Fibroblast of the aortic adventitia (primary cell): ENCODE measurements at regions not wholly inside any gene's neighbourhood (a gene's known extent, or its start where the extent isn't known, plus 50 kb on each side); places are given as distances from the start of the nearest gene placed in this dataset.

ENCODE experiments used
- DNase-seq: peaks from one replicate; pipeline ENCODE4 v3.0.0-alpha.2; 2010; ENCODE audit warnings: low read depth
- H3K4me3 ChIP-seq: 2 replicates; pipeline ENCODE4 v1.5.1; 2011; ENCODE audit warnings: low read depth, mild to moderate bottlenecking, control low read depth, low read length, moderate library complexity
- TF ChIP-seq, protein P1 (sequence below): IDR thresholded peaks from 2 replicates; pipeline ENCODE4 v1.5.1; 2011; ENCODE audit warnings: mild to moderate bottlenecking, low read length, control low read depth, inconsistent platforms; ENCODE audit not compliant: insufficient read depth

DNA sequence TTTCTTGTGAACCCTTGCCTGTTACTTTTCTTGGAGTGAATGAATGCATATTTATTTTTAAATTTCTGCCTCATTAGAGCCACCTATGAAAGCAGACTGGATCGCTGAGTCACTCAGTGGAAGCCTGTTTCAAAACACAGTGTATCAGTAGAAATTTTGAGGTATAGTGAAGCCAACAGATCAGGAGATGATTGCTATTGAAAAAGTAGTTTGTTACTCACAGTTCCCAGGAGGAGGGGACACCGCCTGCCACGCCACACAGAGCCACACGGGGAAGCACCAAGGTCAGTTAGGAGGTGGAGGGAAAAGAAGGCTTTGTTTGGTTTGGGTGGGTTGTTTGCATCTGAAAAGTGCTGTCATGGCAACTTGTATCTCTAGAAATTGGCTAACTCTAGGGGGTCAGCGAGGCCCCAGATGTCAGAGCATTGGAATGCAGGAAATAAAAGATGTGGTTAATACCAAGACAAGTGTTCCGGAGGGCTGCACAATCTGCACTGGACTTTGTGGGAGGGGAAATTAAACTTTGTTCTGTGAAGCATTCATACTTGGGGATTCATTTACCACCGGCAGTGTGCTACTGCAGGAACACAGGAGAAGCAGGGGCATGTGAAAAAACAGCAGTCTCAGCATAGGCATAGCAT, 106.4 kb upstream of the SDK1 start:
- H3K4me3 ChIP-seq: no peak overlapping the region
- TF ChIP-seq, protein P1, sequence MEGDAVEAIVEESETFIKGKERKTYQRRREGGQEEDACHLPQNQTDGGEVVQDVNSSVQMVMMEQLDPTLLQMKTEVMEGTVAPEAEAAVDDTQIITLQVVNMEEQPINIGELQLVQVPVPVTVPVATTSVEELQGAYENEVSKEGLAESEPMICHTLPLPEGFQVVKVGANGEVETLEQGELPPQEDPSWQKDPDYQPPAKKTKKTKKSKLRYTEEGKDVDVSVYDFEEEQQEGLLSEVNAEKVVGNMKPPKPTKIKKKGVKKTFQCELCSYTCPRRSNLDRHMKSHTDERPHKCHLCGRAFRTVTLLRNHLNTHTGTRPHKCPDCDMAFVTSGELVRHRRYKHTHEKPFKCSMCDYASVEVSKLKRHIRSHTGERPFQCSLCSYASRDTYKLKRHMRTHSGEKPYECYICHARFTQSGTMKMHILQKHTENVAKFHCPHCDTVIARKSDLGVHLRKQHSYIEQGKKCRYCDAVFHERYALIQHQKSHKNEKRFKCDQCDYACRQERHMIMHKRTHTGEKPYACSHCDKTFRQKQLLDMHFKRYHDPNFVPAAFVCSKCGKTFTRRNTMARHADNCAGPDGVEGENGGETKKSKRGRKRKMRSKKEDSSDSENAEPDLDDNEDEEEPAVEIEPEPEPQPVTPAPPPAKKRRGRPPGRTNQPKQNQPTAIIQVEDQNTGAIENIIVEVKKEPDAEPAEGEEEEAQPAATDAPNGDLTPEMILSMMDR: peak; percentile 52
- DNase-seq: peak; percentile 82

DNA sequence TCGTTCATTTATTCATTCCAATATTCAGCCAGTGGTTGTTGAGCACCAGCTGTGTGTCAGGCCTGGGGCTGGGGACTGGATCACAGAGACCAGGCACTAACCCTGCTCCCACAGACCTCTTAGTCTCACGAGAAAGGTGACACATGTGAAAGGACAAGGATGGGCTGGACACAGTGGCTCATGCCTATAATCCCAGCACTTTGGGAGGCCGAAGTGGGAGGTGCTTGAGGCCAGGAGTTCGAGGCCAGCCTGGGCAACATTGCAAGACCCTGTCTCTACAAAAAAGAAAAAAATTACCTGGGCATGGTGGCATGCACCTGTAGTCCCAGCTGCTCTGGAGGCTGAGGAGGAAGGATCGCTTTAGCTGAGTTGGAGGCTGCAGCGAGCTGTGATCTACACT, 105.9 kb upstream of the SDK1 start:
- H3K4me3 ChIP-seq: no peak overlapping the region
- DNase-seq: no peak
- TF ChIP-seq, protein P1: no peak

DNA sequence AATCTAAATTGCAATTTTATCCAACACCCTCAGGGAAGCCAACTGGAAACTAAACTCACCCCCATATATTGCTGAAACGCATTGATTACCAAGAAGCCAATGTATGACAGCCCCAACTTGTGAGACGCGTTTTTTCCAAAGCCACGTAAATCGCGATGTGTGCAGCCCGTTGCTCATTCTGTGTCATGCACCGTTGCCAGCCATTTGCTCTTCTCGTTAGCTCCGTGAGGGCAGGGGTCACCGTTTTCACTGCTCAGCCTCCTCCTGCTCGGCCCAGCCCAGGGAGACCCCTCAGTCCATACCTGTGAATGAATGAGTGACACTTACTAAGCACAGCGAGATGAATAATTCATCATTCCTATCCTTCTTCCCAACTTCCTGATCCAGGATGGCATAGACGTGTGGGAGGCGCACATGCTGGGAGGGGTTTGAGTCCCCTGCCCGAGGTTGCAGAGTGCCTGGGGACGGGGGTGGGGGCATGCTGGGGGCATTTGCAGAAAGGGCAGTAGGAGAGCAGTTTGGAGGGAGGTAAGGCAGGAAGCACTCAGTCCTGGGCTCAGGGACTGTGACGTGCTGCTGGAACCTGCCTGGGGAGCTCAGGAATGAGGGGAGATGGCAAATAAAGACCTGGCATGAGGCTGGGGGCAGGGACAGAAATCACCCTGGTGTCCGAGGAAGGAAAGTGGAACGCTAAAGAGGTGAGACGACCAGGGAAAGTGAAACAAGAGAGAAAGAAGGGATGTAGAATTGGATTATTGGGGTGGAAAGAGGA, 104.2 kb upstream of the SDK1 start:
- DNase-seq: no peak

DNA sequence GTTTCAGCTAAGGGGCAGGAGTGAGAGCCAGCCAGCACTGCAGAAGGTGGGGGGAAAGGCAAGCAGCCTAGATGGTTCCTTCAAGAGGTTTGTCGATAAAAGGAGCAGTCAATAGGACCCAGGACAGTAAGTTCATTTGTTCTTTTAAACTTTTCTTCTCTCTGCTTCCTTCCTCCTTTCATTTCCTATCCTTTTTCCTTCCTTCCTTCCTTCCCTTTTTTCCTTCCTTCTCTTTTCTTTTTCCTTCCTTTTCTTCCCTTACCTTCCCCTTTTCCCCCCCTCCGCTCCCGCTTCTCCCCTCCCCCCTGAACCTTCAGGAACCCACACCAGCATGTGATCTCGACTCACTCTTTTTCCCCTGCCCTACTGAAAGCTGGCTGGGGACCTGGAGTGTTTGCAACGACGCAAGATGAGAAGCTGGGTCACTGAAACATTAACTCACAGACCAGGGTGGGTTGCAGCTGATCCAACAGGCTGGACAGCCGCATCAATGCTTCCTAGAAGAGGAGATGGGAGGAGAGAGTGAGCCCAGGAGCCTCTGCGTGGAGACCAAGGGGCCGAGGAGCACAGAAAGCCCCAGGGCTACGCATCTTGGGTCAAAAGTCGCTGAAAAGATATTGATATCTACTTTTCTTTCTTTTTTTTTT, 103.4 kb upstream of the SDK1 start:
- H3K4me3 ChIP-seq: no peak overlapping the region
- no peak for DNase-seq
- TF ChIP-seq, protein P1: no peak

More for the DNA sequence above, 104.2 kb upstream of the SDK1 start:
- TF ChIP-seq, protein P1: no peak
- no peak overlapping the region for H3K4me3 ChIP-seq

DNA sequence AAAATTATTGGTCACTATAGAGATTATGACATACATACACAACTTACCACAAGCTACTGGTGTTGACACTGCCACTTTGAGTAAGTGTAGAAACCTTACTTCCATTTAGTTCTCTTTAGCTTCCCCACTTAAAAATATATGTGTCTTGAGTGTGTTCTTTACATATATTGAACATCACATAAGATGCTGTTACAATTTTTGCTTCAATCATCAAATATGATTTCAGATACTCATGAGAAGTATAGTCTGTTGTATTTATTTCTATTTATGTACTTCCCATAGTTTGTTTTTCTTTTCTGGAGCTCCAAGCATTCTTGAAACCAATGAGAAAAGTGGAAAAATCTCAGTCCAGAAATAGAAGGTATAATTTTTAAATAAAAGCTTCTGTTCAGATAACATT, 102.7 kb upstream of the SDK1 start:
- no peak for DNase-seq
- H3K4me3 ChIP-seq: no peak overlapping the region
- TF ChIP-seq, protein P1: no peak

DNA sequence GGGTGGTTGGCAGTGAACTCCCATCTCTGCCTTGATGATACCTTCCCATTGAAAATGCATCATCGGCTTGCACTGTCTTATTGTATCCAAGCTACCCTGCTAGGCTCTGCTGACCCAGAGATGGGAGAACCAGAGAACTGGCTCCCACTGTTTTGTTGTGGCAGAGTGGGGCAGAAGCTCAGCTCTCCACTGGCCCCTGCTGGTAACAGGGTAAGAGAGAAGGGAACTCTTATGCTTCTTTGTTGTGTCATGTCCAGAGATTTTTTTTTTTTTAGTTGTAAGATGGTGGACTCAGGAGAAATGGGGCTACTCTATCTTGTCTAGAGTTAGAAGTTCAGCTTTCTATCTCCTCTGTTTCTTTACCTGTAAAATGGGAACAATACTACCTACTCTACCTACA, 100.5 kb upstream of the SDK1 start:
- peak; percentile 49 for DNase-seq
- no peak overlapping the region for H3K4me3 ChIP-seq
- TF ChIP-seq, protein P1: peak; percentile 62
